IMR-90 (cell line): ENCODE measurements at regions not wholly inside any gene's neighbourhood (a gene's known extent, or its start where the extent isn't known, plus 50 kb on each side); places are given as distances from the start of the nearest gene placed in this dataset.

ENCODE experiments used
- ATAC-seq: fragments of 200-7000 bp; cut with Tn5 transposase; 2 replicates; pipeline ENCODE4 v1.9.1; 2020; ENCODE audit warnings: low read depth, mild to moderate bottlenecking, moderate library complexity
- BruUV-seq: library from RNA; stranded (reverse); fragments of 400-500 nt; replicated peaks from 2 replicates; lab custom pipeline; 2021; lab: Mats Ljungman, UMichigan
- CTCF ChIA-PET: fragments of 300-600 bp; formaldehyde crosslinking; extraction: SDS; loops from one replicate; lab custom pipeline; 2021; ENCODE audit warnings: antibody characterized with exemption; lab: Yijun Ruan, JAX
- POLR2A ChIA-PET: fragments of 300-600 bp; sonication (Branson Sonifier 250); formaldehyde crosslinking; loops from one replicate; lab custom pipeline; 2022; ENCODE audit warnings: antibody characterized with exemption; ENCODE audit not compliant: unreplicated experiment; lab: Charles Lee
- DNase-seq: peaks from one replicate; pipeline ENCODE4 v3.0.0; 2013
- H2AFZ ChIP-seq: replicated peaks from 2 replicates; pipeline ENCODE3; 2013; ENCODE audit warnings: low read length, mild to moderate bottlenecking; ENCODE audit not compliant: poor library complexity
- H2AK5ac ChIP-seq: 2 replicates; pipeline ENCODE4 v1.6.1; 2013; ENCODE audit warnings: low read depth, low read length, inconsistent platforms
- H2AK9ac ChIP-seq: replicated peaks from 2 replicates; pipeline ENCODE3; 2013; ENCODE audit warnings: mild to moderate bottlenecking, low read depth, low read length, moderate library complexity; ENCODE audit not compliant: poor library complexity
- H2BK120ac ChIP-seq: 2 replicates; pipeline ENCODE4 v1.6.1; 2013; ENCODE audit warnings: low read depth, low read length, inconsistent platforms
- H2BK15ac ChIP-seq: 3 replicates; pipeline ENCODE4 v1.6.1; 2013; ENCODE audit warnings: low read depth, low read length, inconsistent platforms
- H2BK20ac ChIP-seq: 2 replicates; pipeline ENCODE4 v1.6.1; 2013; ENCODE audit warnings: low read depth, mild to moderate bottlenecking, inconsistent platforms, low read length, moderate library complexity
- H2BK5ac ChIP-seq: 2 replicates; pipeline ENCODE4 v1.6.1; 2013; ENCODE audit warnings: mild to moderate bottlenecking, low read depth, low read length, inconsistent platforms; ENCODE audit not compliant: poor library complexity, severe bottlenecking
- H3K14ac ChIP-seq: replicated peaks from 2 replicates; pipeline ENCODE4 v1.6.1; 2013; ENCODE audit warnings: low read depth, low read length, inconsistent platforms
- H3K18ac ChIP-seq: 2 replicates; pipeline ENCODE4 v1.6.1; 2013; ENCODE audit warnings: low read depth, low read length, control low read depth
- H3K23ac ChIP-seq: 2 replicates; pipeline ENCODE4 v1.6.1; 2013; ENCODE audit warnings: low read depth, low read length, inconsistent platforms
- H3K27ac ChIP-seq: 2 replicates; pipeline ENCODE4 v1.5.1; 2013; ENCODE audit warnings: mild to moderate bottlenecking, control low read depth, low read length; ENCODE audit not compliant: insufficient read depth
- H3K27me3 ChIP-seq: 2 replicates; pipeline ENCODE4 v1.6.1; 2013; ENCODE audit warnings: low read length; ENCODE audit not compliant: control insufficient read depth, insufficient read depth
- H3K36me3 ChIP-seq: 2 replicates; pipeline ENCODE4 v1.6.1; 2013; ENCODE audit warnings: low read length, mixed read lengths; ENCODE audit not compliant: control insufficient read depth, insufficient read depth
- H3K4ac ChIP-seq: 2 replicates; pipeline ENCODE4 v1.6.1; 2013; ENCODE audit warnings: low read depth, low read length, inconsistent platforms
- H3K4me1 ChIP-seq: 2 replicates; pipeline ENCODE4 v1.6.1; 2013; ENCODE audit warnings: low read length, mixed read lengths; ENCODE audit not compliant: control insufficient read depth, insufficient read depth
- H3K4me2 ChIP-seq: 2 replicates; pipeline ENCODE4 v1.6.1; 2013; ENCODE audit warnings: low read depth, mild to moderate bottlenecking, control low read depth, low read length, moderate library complexity
- H3K4me3 ChIP-seq: 2 replicates; pipeline ENCODE4 v1.5.1; 2013; ENCODE audit warnings: low read depth, mild to moderate bottlenecking, control low read depth, low read length, moderate library complexity; ENCODE audit not compliant: insufficient read depth
- H3K56ac ChIP-seq: 2 replicates; pipeline ENCODE4 v1.6.1; 2013; ENCODE audit warnings: low read length, inconsistent platforms; ENCODE audit not compliant: insufficient read depth; ENCODE audit errors: extremely low read depth
- H3K79me1 ChIP-seq, 2 experiments: 2 replicates each; pipeline ENCODE4 v1.6.1; 2013; ENCODE audit warnings: low read length in 2 of 2, inconsistent platforms in 1 of 2, low read depth in 1 of 2
- H3K9ac ChIP-seq: 2 replicates; pipeline ENCODE4 v1.6.1; 2013; ENCODE audit warnings: low read depth, low read length, control low read depth
- H3K9me1 ChIP-seq: 2 replicates; pipeline ENCODE4 v1.6.1; 2013; ENCODE audit warnings: low read length, inconsistent platforms; ENCODE audit not compliant: insufficient read depth
- H3K9me3 ChIP-seq: 2 replicates; pipeline ENCODE4 v1.6.1; 2013; ENCODE audit warnings: low read length; ENCODE audit not compliant: control insufficient read depth, insufficient read depth
- H4K20me1 ChIP-seq: 2 replicates; pipeline ENCODE4 v1.6.1; 2013; ENCODE audit warnings: low read length, inconsistent platforms; ENCODE audit not compliant: insufficient read depth
- H4K5ac ChIP-seq: 2 replicates; pipeline ENCODE4 v1.6.1; 2013; ENCODE audit warnings: mild to moderate bottlenecking, low read depth, low read length, control low read depth
- H4K8ac ChIP-seq, 2 experiments: 2 replicates each; pipeline ENCODE4 v1.6.1; 2013; ENCODE audit warnings: low read depth in 2 of 2, low read length in 2 of 2, control low read depth in 1 of 2, inconsistent platforms in 1 of 2
- H4K91ac ChIP-seq: 2 replicates; pipeline ENCODE4 v1.6.1; 2013; ENCODE audit warnings: low read depth, low read length, inconsistent platforms; ENCODE audit not compliant: insufficient read depth
- CEBPB ChIP-seq: IDR thresholded peaks from 2 replicates; pipeline ENCODE4 v1.6.1; 2012; ENCODE audit warnings: low read depth, low read length, improper control_type of control experiment
- FOS ChIP-seq: fragments of 150-350 bp; IDR thresholded peaks from 2 replicates; pipeline ENCODE4 v1.6.1; 2016; ENCODE audit warnings: low read depth, low read length
- RAD21 ChIP-seq: IDR thresholded peaks from 2 replicates; pipeline ENCODE4 v1.6.1; 2012; ENCODE audit warnings: low read length, improper control_type of control experiment
- WGBS, 2 experiments: methylation state at CpG; one replicate each; pipeline versions ENCODE4 v1.1.5 to v1.1.7; 2013; ENCODE audit warnings: missing lambda C conversion rate in 2 of 2; ENCODE audit not compliant: insufficient read length in 1 of 2; ENCODE audit errors: extremely low coverage in 2 of 2; 5-methylcytosine and 5-hydroxymethylcytosine counted together
- dilution Hi-C: fragments of 300-500 bp; cut with HindIII; formaldehyde crosslinking; loops from one replicate; pipeline ENCODE4 v1.14.3; 2018; ENCODE audit warnings: low sequenced_read_pairs; ENCODE audit not compliant: unreplicated experiment
- in situ Hi-C: fragments of 300-500 bp; cut with MboI; formaldehyde crosslinking; loops from 3 replicates; pipeline ENCODE4 v1.14.3; 2019; ENCODE audit warnings: low sequenced_read_pairs, inconsistent platforms, mixed read lengths
- intact Hi-C: fragments of 100-400 bp; cut with micrococcal nuclease; formaldehyde crosslinking; loops from 2 replicates; pipeline ENCODE4 v1.10.0; 2022

GRCh38 chr2:122096761-122097160, 341.3 kb downstream of the TSN start:
- Histone ChIP-seq H2BK15ac (no peak overlapping the region), H2BK120ac (no peak overlapping the region), H4K5ac (no peak overlapping the region), H3K4me2 (no peak overlapping the region), H3K56ac (no peak overlapping the region), H2BK20ac (no peak overlapping the region), H3K4ac (no peak overlapping the region), H3K9me1 (no peaks in the 10 kb centered on the region), H3K27ac (no peak overlapping the region), H4K8ac (no peak overlapping the region), H3K4me3 (no peak overlapping the region), H3K4me1 (no peaks in the 10 kb centered on the region), H4K20me1 (no peaks in the 10 kb centered on the region), H3K18ac (no peak overlapping the region), H4K91ac (no peak overlapping the region), H3K9ac (no peak overlapping the region), H2AK5ac (no peak overlapping the region), H3K9me3 (no peaks in the 10 kb centered on the region), H3K14ac (no peak overlapping the region), H3K36me3 (no peaks in the 10 kb centered on the region), H2BK5ac (no peak overlapping the region), H2AFZ (no peak overlapping the region), H3K27me3 (no peaks in the 10 kb centered on the region), H2AK9ac (no peak overlapping the region), H3K79me1 (no peaks in the 10 kb centered on the region), H3K23ac (no peak overlapping the region)
- no TSS peak for BruUV-seq
- no CpG with 5 or more reads among the region's 2 CpGs for WGBS, 2 experiments
- dilution Hi-C loops (no loop called here), in situ Hi-C loops (no loop called here), intact Hi-C loops (no loop called here)
- ChIA-PET POLR2A (no interaction called here), CTCF (no interaction called here)
- ATAC-seq (no peak), DNase-seq (no peak)
- no peak for TF ChIP-seq CEBPB
- TF ChIP-seq RAD21: no peak
- no peak for TF ChIP-seq FOS
